HG03039 (cell line): ENCODE measurements at regions not wholly inside any gene's neighbourhood (a gene's known extent, or its start where the extent isn't known, plus 50 kb on each side); places are given as distances from the start of the nearest gene placed in this dataset.

Source experiments
- ATAC-seq: cut with Tn5 transposase; IDR thresholded peaks from one replicate; pipeline ENCODE4 v1.9.1; 2021; ENCODE audit warnings: mild to moderate bottlenecking, moderate library complexity; ENCODE audit not compliant: unreplicated experiment

DNA sequence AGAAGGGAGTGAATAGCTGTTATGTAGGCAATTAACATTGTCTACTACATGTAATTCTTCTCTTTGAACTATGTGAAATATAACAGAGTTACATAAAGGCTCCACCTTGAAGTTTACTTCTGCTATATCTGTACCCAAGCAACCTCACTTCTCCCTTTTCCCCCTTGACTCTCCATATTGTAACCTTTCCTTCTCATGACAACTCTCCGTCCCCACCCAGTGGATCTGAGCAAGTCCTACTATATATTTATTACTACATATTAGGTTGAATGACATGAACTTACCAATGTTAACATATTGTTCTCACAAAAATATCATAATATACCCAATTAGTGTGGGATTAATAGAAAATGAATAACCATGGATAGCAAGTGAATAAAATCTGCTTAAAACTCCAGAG is 93.2 kb upstream of the ATP8A1 start:
- ATAC-seq, result no peak

DNA sequence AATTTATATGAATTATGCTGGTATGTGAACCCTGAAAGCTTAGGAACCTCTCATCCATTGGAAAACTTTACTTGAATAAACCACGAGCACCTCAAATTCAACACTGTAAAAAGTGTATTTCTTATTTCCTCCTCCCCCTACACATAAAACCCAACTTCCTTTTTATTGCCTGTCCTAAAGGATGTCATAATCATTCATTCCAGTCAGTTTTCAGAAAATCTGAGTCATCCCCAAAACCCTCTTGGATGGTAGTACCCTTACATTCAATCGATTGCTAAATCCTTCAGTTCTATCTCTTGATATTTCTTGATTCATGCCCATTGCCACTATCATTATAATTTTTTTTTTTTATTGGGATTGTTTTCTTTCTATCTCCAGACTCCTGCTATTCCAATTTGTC is 91.1 kb upstream of the ATP8A1 start:
- no peak for ATAC-seq

DNA sequence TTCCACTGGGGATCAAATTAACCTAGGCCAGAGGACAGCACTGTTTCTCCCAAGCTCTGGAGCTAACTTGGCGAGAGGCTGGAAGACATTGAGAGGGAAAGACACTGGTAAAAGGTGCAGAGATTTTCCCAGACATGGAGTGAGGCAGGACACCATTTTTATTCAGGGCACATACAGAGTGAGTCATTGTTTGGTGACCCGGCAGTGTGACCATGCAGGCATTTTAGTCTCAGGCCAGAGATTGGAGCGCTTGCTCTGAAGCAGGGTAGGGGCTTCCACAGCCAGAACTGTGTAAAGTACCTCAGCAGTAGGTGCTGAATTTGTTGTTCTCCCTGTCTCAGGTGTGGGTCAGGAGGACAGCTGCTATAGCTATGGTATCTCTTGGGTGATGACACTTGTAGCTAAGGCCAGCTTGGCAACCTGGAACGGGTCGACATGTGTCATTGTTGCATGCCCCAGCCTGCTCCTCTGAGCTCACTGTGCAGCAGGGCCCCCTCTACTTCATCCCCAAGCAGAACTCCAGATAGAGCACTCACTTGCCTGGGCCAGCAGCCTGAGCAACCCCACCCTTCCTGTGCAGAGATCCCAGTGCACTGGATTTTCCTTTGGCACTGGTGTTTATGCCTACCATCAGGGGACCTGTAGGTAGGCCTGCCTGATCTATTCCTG is 79.8 kb upstream of the ATP8A1 start:
- ATAC-seq, result no peak

DNA sequence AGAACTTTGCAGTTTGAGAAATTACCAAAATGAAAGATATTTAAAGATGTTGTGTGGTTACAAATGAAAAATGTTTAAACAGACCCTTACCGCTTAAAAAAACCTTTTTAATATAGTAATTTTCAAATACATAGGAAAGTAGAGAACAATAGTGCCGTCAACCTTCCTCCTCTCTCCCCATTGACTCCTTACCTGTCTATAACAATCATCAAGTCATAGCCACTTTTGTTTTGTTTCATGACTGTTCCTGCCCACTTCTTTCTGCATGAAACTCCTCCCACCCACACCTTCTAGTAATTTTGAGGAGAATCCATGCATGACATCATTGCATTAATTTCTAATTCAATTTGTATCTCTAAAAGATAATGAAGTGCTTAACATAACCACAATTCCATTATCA is 76.5 kb upstream of the ATP8A1 start:
- no peak for ATAC-seq

DNA sequence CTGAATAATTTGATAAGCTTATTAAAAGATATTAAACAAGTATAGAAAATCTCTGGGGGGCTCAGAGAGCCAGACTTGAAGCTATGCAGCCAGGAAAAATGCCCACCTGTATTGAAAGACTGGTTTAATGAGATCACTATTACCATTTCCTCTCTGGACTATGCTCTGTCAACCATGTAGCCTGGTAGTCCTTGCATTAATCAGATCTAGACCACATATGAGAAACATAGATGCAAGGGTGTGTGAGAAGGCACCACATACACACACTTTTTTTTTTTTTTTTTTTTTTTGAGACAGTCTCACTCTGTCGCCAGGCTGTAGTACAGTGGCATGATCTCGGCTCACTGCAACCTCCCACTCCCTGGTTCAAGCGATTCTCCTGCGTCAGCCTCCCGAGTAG is 75.9 kb upstream of the ATP8A1 start:
- ATAC-seq, result no peak

DNA sequence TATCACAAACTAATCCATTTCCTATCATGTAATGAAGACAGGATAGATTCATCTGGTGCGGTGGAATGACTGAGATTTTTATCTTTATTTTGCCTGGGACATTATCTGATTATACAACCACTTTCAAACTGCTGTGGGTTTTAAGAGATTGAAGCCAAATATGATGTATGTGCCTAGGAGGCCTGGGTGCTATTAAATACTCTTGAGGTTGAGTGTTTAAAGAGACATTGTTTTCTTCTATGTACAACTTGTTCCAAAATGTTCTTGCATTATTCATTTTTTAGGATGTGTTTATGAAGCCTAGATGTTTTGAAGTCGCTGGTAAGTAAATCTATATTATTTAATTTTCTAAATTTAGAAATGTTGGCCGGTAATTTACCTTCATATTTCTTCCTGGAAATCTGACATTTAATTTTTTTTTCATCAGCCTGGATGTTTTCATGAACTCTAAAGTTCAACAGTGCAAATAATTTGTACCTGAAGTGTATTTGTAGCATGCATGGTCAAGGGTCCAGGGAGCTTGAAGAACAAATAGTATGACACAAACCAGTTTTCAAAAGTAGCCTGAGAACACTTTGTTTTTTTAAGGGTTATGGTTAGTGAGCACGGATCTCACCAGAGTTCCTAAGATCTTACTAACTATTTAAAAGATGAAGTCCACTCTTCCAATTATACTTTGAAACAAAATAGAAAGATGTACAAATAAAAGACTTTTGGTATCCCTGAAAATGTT is 72.8 kb upstream of the ATP8A1 start:
- no peak for ATAC-seq

- ATAC-seq, result no peak
Measured at GRCh38 chr4:42724451-42724850, 67.5 kb upstream of the ATP8A1 start.

DNA sequence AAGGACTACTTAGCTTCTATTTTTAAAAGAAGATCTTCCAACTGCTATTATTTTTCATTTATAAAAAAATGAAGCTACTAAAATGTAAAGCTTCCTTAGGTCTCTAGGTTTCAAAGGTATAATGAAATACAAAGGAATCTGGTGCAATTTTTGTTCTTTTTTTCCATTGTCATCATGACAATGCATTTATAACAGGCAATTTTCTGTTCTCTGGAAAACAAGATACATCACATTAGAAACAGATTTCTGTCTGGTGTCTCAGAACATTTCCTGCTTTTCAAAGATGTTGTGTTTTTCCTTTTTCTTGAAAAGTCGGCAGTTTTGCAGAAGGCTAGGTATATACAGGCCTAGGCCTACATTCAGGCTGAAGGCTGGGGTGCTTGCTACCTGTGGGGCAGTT is 63.6 kb upstream of the ATP8A1 start:
- no peak for ATAC-seq

DNA sequence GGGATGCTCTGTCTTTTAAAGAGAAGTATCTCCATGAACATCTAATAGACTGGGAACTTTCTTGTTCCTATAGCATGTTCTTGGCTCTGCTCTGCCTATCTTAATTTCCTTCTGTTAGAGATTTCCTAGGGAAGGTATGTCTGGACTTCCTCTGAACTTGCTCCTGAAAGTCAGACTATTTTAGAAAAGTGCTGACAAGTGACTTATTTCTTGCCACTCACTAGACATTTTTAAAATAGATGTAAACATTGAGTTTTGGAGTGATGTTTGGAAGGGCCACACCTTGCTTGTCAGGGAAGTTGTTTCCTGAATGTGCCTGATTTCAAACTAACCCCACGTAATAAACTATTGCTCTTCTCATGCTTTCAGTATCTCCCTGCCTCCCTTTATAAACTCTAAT is 62.4 kb upstream of the ATP8A1 start:
- no peak for ATAC-seq

- ATAC-seq, result no peak
Measured at GRCh38 chr4:42718336-42718735, 61.4 kb upstream of the ATP8A1 start.

- ATAC-seq, result no peak
Measured at GRCh38 chr4:42716996-42717395, 60.1 kb upstream of the ATP8A1 start.

- ATAC-seq, result no peak
Measured at GRCh38 chr4:42715807-42716482, 59.0 kb upstream of the ATP8A1 start.

DNA sequence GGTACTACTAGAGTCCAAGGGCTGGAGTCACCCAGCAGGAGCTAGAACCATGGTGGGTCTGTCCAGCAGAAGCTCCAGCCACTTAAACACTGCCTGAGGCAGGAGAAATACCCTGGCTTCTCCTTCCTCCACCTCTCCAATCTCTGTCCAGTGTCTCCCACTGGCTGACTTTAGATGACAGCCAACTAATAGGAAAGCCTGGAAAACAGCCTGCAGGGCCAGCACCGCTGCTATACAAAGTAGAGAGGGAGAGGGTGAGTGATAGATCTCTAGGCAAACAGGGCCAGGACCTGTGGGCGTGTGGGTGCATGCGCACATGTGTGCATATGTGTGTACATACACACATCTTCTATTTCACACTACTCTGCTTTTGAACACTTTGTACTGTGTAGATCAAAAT is 56.5 kb upstream of the ATP8A1 start:
- ATAC-seq, result no peak

- ATAC-seq, result no peak
Measured at GRCh38 chr4:42712854-42713253, 55.9 kb upstream of the ATP8A1 start.

DNA sequence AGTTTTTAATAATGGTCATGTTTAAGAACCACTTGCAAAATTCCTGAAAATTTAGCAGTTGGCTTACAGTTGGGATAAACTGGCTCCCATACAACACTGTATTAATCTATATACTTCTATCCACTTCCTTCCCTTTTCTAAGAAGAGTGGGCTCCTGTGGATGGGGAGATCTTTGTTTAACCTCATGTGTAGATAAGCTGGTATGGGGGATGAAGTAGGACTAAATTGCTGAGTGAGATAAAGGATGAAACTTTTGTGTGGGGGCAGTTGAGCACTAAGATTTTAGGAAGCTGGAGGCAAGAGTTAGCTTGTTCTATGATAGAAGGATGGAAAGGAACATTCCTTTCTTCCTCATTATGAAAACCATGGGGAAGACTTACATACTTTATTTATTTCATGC is 54.6 kb upstream of the ATP8A1 start:
- no peak for ATAC-seq

DNA sequence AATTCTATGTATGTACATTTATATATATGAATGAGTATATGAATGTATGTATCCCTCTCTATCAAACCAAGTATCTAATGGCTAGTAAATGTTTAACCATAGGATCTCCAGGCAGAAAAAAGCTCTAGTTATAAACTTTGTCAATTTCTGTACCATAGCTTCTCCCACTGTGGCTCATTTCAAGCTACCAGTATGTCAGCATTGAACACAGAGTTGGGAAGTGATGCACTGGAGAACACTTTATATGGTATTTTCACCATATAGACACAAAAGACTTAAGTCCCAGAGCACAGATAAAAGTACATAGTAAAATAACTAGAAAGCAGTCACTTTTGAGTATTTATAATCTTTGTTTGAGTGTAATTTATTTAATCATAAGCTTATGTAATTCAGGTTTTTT is 53.9 kb upstream of the ATP8A1 start:
- no peak for ATAC-seq

GRCh38 chr4:42710329-42710728 is 53.4 kb upstream of the ATP8A1 start:
- ATAC-seq, result no peak

GRCh38 chr4:42709392-42710065 is 52.6 kb upstream of the ATP8A1 start:
- ATAC-seq, result no peak

- ATAC-seq, result no peak
Measured at GRCh38 chr4:42708625-42709024, 51.7 kb upstream of the ATP8A1 start.
